GM19025 (cell line): ENCODE measurements at regions not wholly inside any gene's neighbourhood (a gene's known extent, or its start where the extent isn't known, plus 50 kb on each side); places are given as distances from the start of the nearest gene placed in this dataset.
"Not testable (repeated sequence)": the region's sequence is repeated elsewhere in the genome, so short reads cannot be mapped to it uniquely, and the experiment has no call there.

Experiments
- ATAC-seq: cut with Tn5 transposase; IDR thresholded peaks from one replicate; pipeline ENCODE4 v1.9.1; 2021; ENCODE audit warnings: mild to moderate bottlenecking, low read depth, moderate library complexity; ENCODE audit not compliant: unreplicated experiment

- ATAC-seq, result not testable (repeated sequence)
These were observed 4462.4 kb upstream of the TPTE start for GRCh38 chr21:6058997-6059396.

GRCh38 chr21:6060054-6060681, 4461.2 kb upstream of the TPTE start:
- ATAC-seq, result not testable (repeated sequence)

- ATAC-seq, result not testable (repeated sequence)
These were observed 4454.9 kb upstream of the TPTE start for GRCh38 chr21:6066320-6066985.

GRCh38 chr21:6068098-6068831, 4453.1 kb upstream of the TPTE start:
- ATAC-seq, result not testable (repeated sequence)

- not testable (repeated sequence) for ATAC-seq
These were observed 4451.2 kb upstream of the TPTE start for GRCh38 chr21:6070213-6070612.

GRCh38 chr21:6072691-6073090, 4448.7 kb upstream of the TPTE start:
- ATAC-seq, result not testable (repeated sequence)

GRCh38 chr21:6073993-6074705, 4447.2 kb upstream of the TPTE start:
- not testable (repeated sequence) for ATAC-seq

GRCh38 chr21:6074935-6075334, 4446.4 kb upstream of the TPTE start:
- not testable (repeated sequence) for ATAC-seq

GRCh38 chr21:6075627-6076208, 4445.7 kb upstream of the TPTE start:
- ATAC-seq, result not testable (repeated sequence)

GRCh38 chr21:6077358-6077757, 4444.0 kb upstream of the TPTE start:
- ATAC-seq, result not testable (repeated sequence)

GRCh38 chr21:6078902-6079301, 4442.5 kb upstream of the TPTE start:
- ATAC-seq, result not testable (repeated sequence)

- not testable (repeated sequence) for ATAC-seq
These were observed 4440.3 kb upstream of the TPTE start for GRCh38 chr21:6080941-6081655.

- not testable (repeated sequence) for ATAC-seq
These were observed 4439.2 kb upstream of the TPTE start for GRCh38 chr21:6082166-6082565.

GRCh38 chr21:6083574-6084120, 4437.7 kb upstream of the TPTE start:
- ATAC-seq, result not testable (repeated sequence)

- not testable (repeated sequence) for ATAC-seq
These were observed 4435.3 kb upstream of the TPTE start for GRCh38 chr21:6086038-6086437.

- ATAC-seq, result not testable (repeated sequence)
These were observed 4433.7 kb upstream of the TPTE start for GRCh38 chr21:6087579-6088178.

- not testable (repeated sequence) for ATAC-seq
These were observed 4431.0 kb upstream of the TPTE start for GRCh38 chr21:6090286-6090908.

- not testable (repeated sequence) for ATAC-seq
These were observed 4429.9 kb upstream of the TPTE start for GRCh38 chr21:6091335-6092027.
